HCT116 (cell line): ENCODE measurements at regions not wholly inside any gene's neighbourhood (a gene's known extent, or its start where the extent isn't known, plus 50 kb on each side); places are given as distances from the start of the nearest gene placed in this dataset.

ENCODE experiments used
- ATAC-seq: fragments of 200-7000 bp; cut with Tn5 transposase; 2 replicates; pipeline ENCODE4 v1.9.1; 2020; ENCODE audit warnings: mild to moderate bottlenecking, moderate library complexity
- BruUV-seq: library from RNA; stranded (reverse); fragments of 400-500 nt; replicated peaks from 2 replicates; lab custom pipeline; 2021; lab: Mats Ljungman, UMichigan
- CTCF ChIA-PET: fragments of 300-600 bp; sonication (Branson Sonifier 250); formaldehyde crosslinking; loops from one replicate; lab custom pipeline; 2021; ENCODE audit warnings: antibody characterized with exemption; lab: Charles Lee
- POLR2A ChIA-PET: fragments of 300-600, 350-600 bp; sonication (Branson Sonifier 250); formaldehyde crosslinking; loops from one replicate; lab custom pipeline; 2021; ENCODE audit warnings: antibody characterized with exemption; lab: Charles Lee
- RAD21 ChIA-PET, 2 experiments: fragments of 300-600 bp; sonication (Branson Sonifier 250); formaldehyde crosslinking; loops; one replicate each; lab custom pipeline; 2023; ENCODE audit warnings: low total read pairs in 2 of 2; ENCODE audit not compliant: uncharacterized antibody in 2 of 2, unreplicated experiment in 2 of 2, low non-redundant PET in 1 of 2; lab: Charles Lee
- DNase-seq: peaks from one replicate; pipeline ENCODE4 v3.0.0-alpha.2; 2010; ENCODE audit warnings: low read depth, low spot score
- H2AFZ ChIP-seq: fragments of 200-600 bp; shearing (Covaris generic), sonication (generic); 2 replicates; pipeline ENCODE4 v1.6.1; 2017; ENCODE audit warnings: low read depth, mixed run types, mixed read lengths, antibody characterized with exemption, low read length; ENCODE audit not compliant: poor library complexity, severe bottlenecking
- H3K27ac ChIP-seq: 2 replicates; pipeline ENCODE4 v1.5.1; 2012; ENCODE audit warnings: low read depth, low read length
- H3K27me3 ChIP-seq: fragments of 200-600 bp; sonication (generic); 2 replicates; pipeline ENCODE4 v1.6.1; 2016; ENCODE audit warnings: mixed run types, low read length, mixed read lengths; ENCODE audit not compliant: insufficient read depth
- H3K36me3 ChIP-seq, 2 experiments: fragments of 200-500 bp in 1 of 2; fragments of 200-600 bp in 1 of 2; sonication (Bioruptor generic) in 1 of 2; sonication (generic) in 1 of 2; 2 replicates each; pipeline versions ENCODE4 v1.5.1 to v1.6.1; 2014 to 2016; ENCODE audit warnings: low read length in 2 of 2, inconsistent platforms in 1 of 2, mixed read lengths in 1 of 2, mixed run types in 1 of 2; ENCODE audit not compliant: insufficient read depth in 2 of 2, control insufficient read depth in 1 of 2
- H3K4me1 ChIP-seq, 2 experiments: fragments of 200-600 bp in 1 of 2; sonication (generic) in 1 of 2; 2 replicates each; pipeline versions ENCODE4 v1.5.1 to v1.6.1; 2012 to 2017; ENCODE audit warnings: low read length in 2 of 2, inconsistent platforms in 1 of 2, mild to moderate bottlenecking in 1 of 2, mixed read lengths in 1 of 2, mixed run types in 1 of 2, moderate library complexity in 1 of 2; ENCODE audit not compliant: insufficient read depth in 2 of 2, control insufficient read depth in 1 of 2
- H3K4me2 ChIP-seq: fragments of 200-600 bp; sonication (generic); 2 replicates; pipeline ENCODE4 v1.6.1; 2017; ENCODE audit warnings: mixed run types, low read length, mixed read lengths
- H3K4me3 ChIP-seq, 2 experiments: fragments of 200-600 bp in 1 of 2; sonication (generic) in 1 of 2; replicated peaks in 1 of 2; 2 replicates each; pipeline ENCODE4 v1.5.1; 2011 to 2016; ENCODE audit warnings: low read length in 2 of 2, control low read depth in 1 of 2, low read depth in 1 of 2, mild to moderate bottlenecking in 1 of 2, mixed read lengths in 1 of 2, mixed run types in 1 of 2
- H3K79me2 ChIP-seq: fragments of 200-600 bp; sonication (generic); 2 replicates; pipeline ENCODE4 v1.6.1; 2017; ENCODE audit warnings: mild to moderate bottlenecking, mixed run types, low read length, moderate library complexity, mixed read lengths; ENCODE audit not compliant: insufficient read depth
- H3K9ac ChIP-seq: fragments of 200-600 bp; sonication (generic); 2 replicates; pipeline ENCODE4 v1.6.1; 2016; ENCODE audit warnings: low read length, mixed read lengths
- H3K9me2 ChIP-seq: fragments of 200-600 bp; sonication (generic), shearing (Covaris generic); 2 replicates; pipeline ENCODE4 v1.6.1; 2017; ENCODE audit warnings: mixed run types, mild to moderate bottlenecking, moderate library complexity; ENCODE audit not compliant: insufficient read depth
- H3K9me3 ChIP-seq, 2 experiments: fragments of 200-500 bp in 1 of 2; fragments of 200-600 bp in 1 of 2; sonication (Bioruptor generic) in 1 of 2; sonication (generic) in 1 of 2; 2 replicates each; pipeline ENCODE4 v1.6.1; 2014 to 2017; ENCODE audit warnings: low read length in 2 of 2, mixed read lengths in 2 of 2, inconsistent platforms in 1 of 2, low read depth in 1 of 2, mild to moderate bottlenecking in 1 of 2, mixed run types in 1 of 2, moderate library complexity in 1 of 2; ENCODE audit not compliant: control insufficient read depth in 1 of 2, insufficient read depth in 1 of 2
- H4K20me1 ChIP-seq: fragments of 200-600 bp; sonication (generic), shearing (Covaris generic); 2 replicates; pipeline ENCODE4 v1.6.1; 2017; ENCODE audit warnings: mixed run types, mild to moderate bottlenecking, moderate library complexity; ENCODE audit not compliant: insufficient read depth
- EZH2 ChIP-seq: fragments of 200-600 bp; sonication (generic); IDR thresholded peaks from 2 replicates; pipeline ENCODE4 v1.6.1; 2017; ENCODE audit warnings: antibody characterized with exemption, mixed run types
- EZH2phosphoT487 ChIP-seq: fragments of 200-600 bp; IDR thresholded peaks from 2 replicates; pipeline ENCODE4 v1.6.1; 2018; ENCODE audit warnings: antibody characterized with exemption, borderline replicate concordance
- POLR2AphosphoS5 ChIP-seq: IDR thresholded peaks from 2 replicates; pipeline ENCODE4 v1.6.1; 2011; ENCODE audit warnings: mild to moderate bottlenecking, low read depth, low read length, moderate library complexity
- RAD21 ChIP-seq: IDR thresholded peaks from 2 replicates; pipeline ENCODE4 v1.6.1; 2012; ENCODE audit warnings: low read depth, mild to moderate bottlenecking
- SIN3A ChIP-seq: IDR thresholded peaks from 2 replicates; pipeline ENCODE4 v1.6.1; 2012; ENCODE audit warnings: low read depth
- SP1 ChIP-seq: IDR thresholded peaks from 2 replicates; pipeline ENCODE4 v1.6.1; 2012; ENCODE audit warnings: low read depth
- SRF ChIP-seq: IDR thresholded peaks from 2 replicates; pipeline ENCODE4 v1.6.1; 2012; ENCODE audit warnings: low read depth
- YY1 ChIP-seq: IDR thresholded peaks from 2 replicates; pipeline ENCODE4 v1.6.1; 2011; ENCODE audit warnings: low read length, low read depth, moderate library complexity, mild to moderate bottlenecking; ENCODE audit not compliant: insufficient replicate concordance; ENCODE audit errors: extremely low read depth
- ZFX ChIP-seq: fragments of 450-650 bp; IDR thresholded peaks from 2 replicates; pipeline ENCODE4 v1.6.1; 2017
- ZNF274 ChIP-seq: fragments of 200-500 bp; sonication (Bioruptor generic); IDR thresholded peaks from 2 replicates; pipeline ENCODE4 v1.6.1; 2014; ENCODE audit warnings: mild to moderate bottlenecking, low read depth, low read length, inconsistent platforms
- intact Hi-C: fragments of 100-400 bp; cut with micrococcal nuclease; formaldehyde crosslinking; loops from 2 replicates; pipeline ENCODE4 v1.10.0; 2022
- TF ChIP-seq, protein P1 (sequence below): IDR thresholded peaks from 2 replicates; pipeline ENCODE4 v1.6.1; 2011; ENCODE audit warnings: mild to moderate bottlenecking, low read length, moderate library complexity; ENCODE audit not compliant: insufficient replicate concordance; ENCODE audit errors: extremely low read depth
- TF ChIP-seq, protein P2 (sequence below): IDR thresholded peaks from 2 replicates; pipeline ENCODE4 v1.6.1; 2012

DNA sequence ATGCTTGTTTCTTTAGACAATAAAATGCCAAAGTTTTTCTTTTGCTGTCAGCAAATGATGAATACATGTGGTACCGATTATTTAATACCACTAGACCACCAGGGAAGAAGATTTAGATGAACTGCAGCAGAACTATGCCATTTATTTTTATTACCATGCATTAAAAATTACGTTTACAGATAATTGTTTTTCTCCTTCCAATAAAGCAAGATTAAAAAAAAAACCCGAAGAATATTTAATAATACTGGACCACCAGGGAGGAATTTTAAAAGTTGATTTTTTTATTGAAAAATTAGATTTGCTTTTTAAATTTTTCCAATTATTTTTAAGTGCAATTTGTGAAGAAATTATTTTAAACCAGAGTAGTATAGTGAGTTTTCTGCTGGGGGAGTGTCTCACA is 170.3 kb upstream of the HNRNPA3 start:
- Histone ChIP-seq H2AFZ (no peak overlapping the region), H3K79me2 (no peaks in the 10 kb centered on the region), H3K27me3 (peaks cover 71% of the 10 kb centered on the region), H3K9me2 (no peaks in the 10 kb centered on the region), H3K4me1 (no peaks in the 10 kb centered on the region), H3K4me3 (no peak overlapping the region), H4K20me1 (no peaks in the 10 kb centered on the region), H3K9me3 (no peaks in the 10 kb centered on the region), H3K27ac (no peak overlapping the region), H3K4me2 (no peak overlapping the region), H3K36me3 (no peaks in the 10 kb centered on the region), H3K9ac (no peak overlapping the region)
- ChIA-PET CTCF (no interaction called here), RAD21 (no interaction called here), POLR2A (no interaction called here)
- intact Hi-C loops, result no loop called here
- ATAC-seq (no peak), DNase-seq (no peak)
- TF ChIP-seq YY1, result no peak
- TF ChIP-seq EZH2, result no peak
- no peak for TF ChIP-seq ZNF274
- TF ChIP-seq SRF, result no peak
- TF ChIP-seq RAD21, result no peak
- no peak for TF ChIP-seq ZFX
- no peak for TF ChIP-seq POLR2AphosphoS5
- no peak for TF ChIP-seq EZH2phosphoT487
- no peak for TF ChIP-seq SIN3A
- TF ChIP-seq, protein P1, sequence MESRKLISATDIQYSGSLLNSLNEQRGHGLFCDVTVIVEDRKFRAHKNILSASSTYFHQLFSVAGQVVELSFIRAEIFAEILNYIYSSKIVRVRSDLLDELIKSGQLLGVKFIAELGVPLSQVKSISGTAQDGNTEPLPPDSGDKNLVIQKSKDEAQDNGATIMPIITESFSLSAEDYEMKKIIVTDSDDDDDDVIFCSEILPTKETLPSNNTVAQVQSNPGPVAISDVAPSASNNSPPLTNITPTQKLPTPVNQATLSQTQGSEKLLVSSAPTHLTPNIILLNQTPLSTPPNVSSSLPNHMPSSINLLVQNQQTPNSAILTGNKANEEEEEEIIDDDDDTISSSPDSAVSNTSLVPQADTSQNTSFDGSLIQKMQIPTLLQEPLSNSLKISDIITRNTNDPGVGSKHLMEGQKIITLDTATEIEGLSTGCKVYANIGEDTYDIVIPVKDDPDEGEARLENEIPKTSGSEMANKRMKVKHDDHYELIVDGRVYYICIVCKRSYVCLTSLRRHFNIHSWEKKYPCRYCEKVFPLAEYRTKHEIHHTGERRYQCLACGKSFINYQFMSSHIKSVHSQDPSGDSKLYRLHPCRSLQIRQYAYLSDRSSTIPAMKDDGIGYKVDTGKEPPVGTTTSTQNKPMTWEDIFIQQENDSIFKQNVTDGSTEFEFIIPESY, result no peak
- no peak for TF ChIP-seq SP1
- TF ChIP-seq, protein P2, sequence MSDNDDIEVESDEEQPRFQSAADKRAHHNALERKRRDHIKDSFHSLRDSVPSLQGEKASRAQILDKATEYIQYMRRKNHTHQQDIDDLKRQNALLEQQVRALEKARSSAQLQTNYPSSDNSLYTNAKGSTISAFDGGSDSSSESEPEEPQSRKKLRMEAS, result no peak
- no TSS peak for BruUV-seq
